Fibroblast of lung (primary cell): ENCODE measurements at regions not wholly inside any gene's neighbourhood (a gene's known extent, or its start where the extent isn't known, plus 50 kb on each side); places are given as distances from the start of the nearest gene placed in this dataset.

ENCODE experiments used
- DNase-seq, 2 donors: peaks; one replicate each; pipeline versions ENCODE4 v3.0.0 to v3.0.0-alpha.2; 2010; ENCODE audit warnings: low read depth in 2 of 2
- H2AFZ ChIP-seq: 2 replicates; pipeline ENCODE4 v1.5.1; 2012; ENCODE audit warnings: low read length, control low read depth, inconsistent platforms
- H3K27ac ChIP-seq: 2 replicates; pipeline ENCODE4 v1.5.1; 2011; ENCODE audit warnings: low read length, control low read depth; ENCODE audit not compliant: insufficient read depth
- H3K27me3 ChIP-seq: 2 replicates; pipeline ENCODE4 v1.5.1; 2011; ENCODE audit warnings: mild to moderate bottlenecking, low read length; ENCODE audit not compliant: control insufficient read depth, insufficient read depth
- H3K36me3 ChIP-seq: 2 replicates; pipeline ENCODE4 v1.5.1; 2011; ENCODE audit warnings: low read length; ENCODE audit not compliant: control insufficient read depth, insufficient read depth
- H3K4me1 ChIP-seq: 2 replicates; pipeline ENCODE4 v1.5.1; 2011; ENCODE audit warnings: low read length; ENCODE audit not compliant: control insufficient read depth, insufficient read depth; ENCODE audit errors: extremely low read depth
- H3K4me2 ChIP-seq: 2 replicates; pipeline ENCODE4 v1.5.1; 2011; ENCODE audit warnings: low read length, control low read depth; ENCODE audit not compliant: insufficient read depth; ENCODE audit errors: extremely low read depth
- H3K4me3 ChIP-seq, 4 experiments: fragments of 200-600 bp in 1 of 4; sonication (generic) in 1 of 4; replicated peaks in 1 of 4; 2 replicates each; pipeline ENCODE4 v1.5.1; 2011 to 2016; ENCODE audit warnings: low read length in 4 of 4, low read depth in 3 of 4, mild to moderate bottlenecking in 3 of 4, control low read depth in 2 of 4, inconsistent platforms in 1 of 4, mixed read lengths in 1 of 4; ENCODE audit not compliant: insufficient read depth in 1 of 4; ENCODE audit errors: control extremely low read depth in 1 of 4
- H3K79me2 ChIP-seq: 2 replicates; pipeline ENCODE4 v1.5.1; 2012; ENCODE audit warnings: mild to moderate bottlenecking, low read length, inconsistent platforms; ENCODE audit not compliant: control insufficient read depth, insufficient read depth
- H3K9ac ChIP-seq: 2 replicates; pipeline ENCODE4 v1.5.1; 2011; ENCODE audit warnings: mild to moderate bottlenecking, low read length, control low read depth; ENCODE audit not compliant: insufficient read depth
- H3K9me3 ChIP-seq: 2 replicates; pipeline ENCODE4 v1.5.1; 2012; ENCODE audit warnings: low read depth, low read length; ENCODE audit not compliant: control insufficient read depth, insufficient read depth
- H4K20me1 ChIP-seq: 2 replicates; pipeline ENCODE4 v1.5.1; 2011; ENCODE audit warnings: low read length; ENCODE audit not compliant: control insufficient read depth, insufficient read depth; ENCODE audit errors: extremely low read depth
- EZH2 ChIP-seq: IDR thresholded peaks from 2 replicates; pipeline ENCODE4 v1.5.1; 2012; ENCODE audit warnings: low read length, control low read depth, mild to moderate bottlenecking; ENCODE audit errors: missing control alignments
- TF ChIP-seq, protein P1 (sequence below), 2 donors: IDR thresholded peaks in 1 of 2; conservative IDR thresholded peaks in 1 of 2; 1 replicate in 1 of 2; 2 replicates in 1 of 2; pipeline ENCODE4 v1.5.1; 2011 to 2012; ENCODE audit warnings: low read length in 2 of 2, control low read depth in 1 of 2, inconsistent platforms in 1 of 2, low read depth in 1 of 2, mild to moderate bottlenecking in 1 of 2

GRCh38 chr5:89537800-89538199 is 654.8 kb upstream of the MEF2C start:
- Histone ChIP-seq H4K20me1 (no peaks in the 10 kb centered on the region), H3K4me3 (no peak overlapping the region), H3K4me1 (no peaks in the 10 kb centered on the region), H3K9ac (no peak overlapping the region), H3K36me3 (no peaks in the 10 kb centered on the region), H3K4me2 (no peak overlapping the region), H3K27ac (no peak overlapping the region), H3K27me3 (no peaks in the 10 kb centered on the region), H3K79me2 (no peaks in the 10 kb centered on the region), H3K9me3 (no peaks in the 10 kb centered on the region), H2AFZ (no peak overlapping the region)
- DNase-seq: no peak
- TF ChIP-seq, protein P1, sequence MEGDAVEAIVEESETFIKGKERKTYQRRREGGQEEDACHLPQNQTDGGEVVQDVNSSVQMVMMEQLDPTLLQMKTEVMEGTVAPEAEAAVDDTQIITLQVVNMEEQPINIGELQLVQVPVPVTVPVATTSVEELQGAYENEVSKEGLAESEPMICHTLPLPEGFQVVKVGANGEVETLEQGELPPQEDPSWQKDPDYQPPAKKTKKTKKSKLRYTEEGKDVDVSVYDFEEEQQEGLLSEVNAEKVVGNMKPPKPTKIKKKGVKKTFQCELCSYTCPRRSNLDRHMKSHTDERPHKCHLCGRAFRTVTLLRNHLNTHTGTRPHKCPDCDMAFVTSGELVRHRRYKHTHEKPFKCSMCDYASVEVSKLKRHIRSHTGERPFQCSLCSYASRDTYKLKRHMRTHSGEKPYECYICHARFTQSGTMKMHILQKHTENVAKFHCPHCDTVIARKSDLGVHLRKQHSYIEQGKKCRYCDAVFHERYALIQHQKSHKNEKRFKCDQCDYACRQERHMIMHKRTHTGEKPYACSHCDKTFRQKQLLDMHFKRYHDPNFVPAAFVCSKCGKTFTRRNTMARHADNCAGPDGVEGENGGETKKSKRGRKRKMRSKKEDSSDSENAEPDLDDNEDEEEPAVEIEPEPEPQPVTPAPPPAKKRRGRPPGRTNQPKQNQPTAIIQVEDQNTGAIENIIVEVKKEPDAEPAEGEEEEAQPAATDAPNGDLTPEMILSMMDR (conservative IDR thresholded peaks at IDR 0.05 in 1 of 2, IDR thresholded peaks at IDR 0.05 in 1 of 2; ENCODE audit: low read depth in 1 of 2, low read length in 2 of 2): no peak
- TF ChIP-seq EZH2: no peak

- no peak overlapping the region for H3K9ac ChIP-seq
- TF ChIP-seq, protein P1 (conservative IDR thresholded peaks at IDR 0.05 in 1 of 2, IDR thresholded peaks at IDR 0.05 in 1 of 2; ENCODE audit: low read depth in 1 of 2, low read length in 2 of 2): no peak
- no peaks in the 10 kb centered on the region for H3K9me3 ChIP-seq
- no peaks in the 10 kb centered on the region for H3K36me3 ChIP-seq
- no peak overlapping the region for H3K4me3 ChIP-seq
- no peak overlapping the region for H3K4me2 ChIP-seq
- H4K20me1 ChIP-seq: no peaks in the 10 kb centered on the region
- no peaks in the 10 kb centered on the region for H3K4me1 ChIP-seq
- no peak overlapping the region for H3K27ac ChIP-seq
- no peaks in the 10 kb centered on the region for H3K27me3 ChIP-seq
- no peak for DNase-seq
- H2AFZ ChIP-seq: no peak overlapping the region
- no peaks in the 10 kb centered on the region for H3K79me2 ChIP-seq
These were observed 653.0 kb upstream of the MEF2C start for GRCh38 chr5:89536020-89536419.

- Histone ChIP-seq H3K9me3 (no peaks in the 10 kb centered on the region), H3K27me3 (no peaks in the 10 kb centered on the region), H3K4me2 (no peak overlapping the region), H3K4me1 (no peaks in the 10 kb centered on the region), H3K36me3 (no peaks in the 10 kb centered on the region), H3K9ac (no peak overlapping the region), H3K27ac (no peak overlapping the region), H3K4me3 (no peak overlapping the region), H4K20me1 (no peaks in the 10 kb centered on the region), H2AFZ (no peak overlapping the region), H3K79me2 (no peaks in the 10 kb centered on the region)
- TF ChIP-seq, protein P1 (conservative IDR thresholded peaks at IDR 0.05 in 1 of 2, IDR thresholded peaks at IDR 0.05 in 1 of 2; ENCODE audit: low read depth in 1 of 2, low read length in 2 of 2): no peak
- no peak for TF ChIP-seq EZH2
- DNase-seq: peak in 1 of 2 donors; percentile 26
These were observed 652.4 kb upstream of the MEF2C start for GRCh38 chr5:89535411-89535810.
